ENCODE measurements at regions not wholly inside any gene's neighbourhood (a gene's known extent, or its start where the extent isn't known, plus 50 kb on each side); places are given as distances from the start of the nearest gene placed in this dataset.

DNA sequence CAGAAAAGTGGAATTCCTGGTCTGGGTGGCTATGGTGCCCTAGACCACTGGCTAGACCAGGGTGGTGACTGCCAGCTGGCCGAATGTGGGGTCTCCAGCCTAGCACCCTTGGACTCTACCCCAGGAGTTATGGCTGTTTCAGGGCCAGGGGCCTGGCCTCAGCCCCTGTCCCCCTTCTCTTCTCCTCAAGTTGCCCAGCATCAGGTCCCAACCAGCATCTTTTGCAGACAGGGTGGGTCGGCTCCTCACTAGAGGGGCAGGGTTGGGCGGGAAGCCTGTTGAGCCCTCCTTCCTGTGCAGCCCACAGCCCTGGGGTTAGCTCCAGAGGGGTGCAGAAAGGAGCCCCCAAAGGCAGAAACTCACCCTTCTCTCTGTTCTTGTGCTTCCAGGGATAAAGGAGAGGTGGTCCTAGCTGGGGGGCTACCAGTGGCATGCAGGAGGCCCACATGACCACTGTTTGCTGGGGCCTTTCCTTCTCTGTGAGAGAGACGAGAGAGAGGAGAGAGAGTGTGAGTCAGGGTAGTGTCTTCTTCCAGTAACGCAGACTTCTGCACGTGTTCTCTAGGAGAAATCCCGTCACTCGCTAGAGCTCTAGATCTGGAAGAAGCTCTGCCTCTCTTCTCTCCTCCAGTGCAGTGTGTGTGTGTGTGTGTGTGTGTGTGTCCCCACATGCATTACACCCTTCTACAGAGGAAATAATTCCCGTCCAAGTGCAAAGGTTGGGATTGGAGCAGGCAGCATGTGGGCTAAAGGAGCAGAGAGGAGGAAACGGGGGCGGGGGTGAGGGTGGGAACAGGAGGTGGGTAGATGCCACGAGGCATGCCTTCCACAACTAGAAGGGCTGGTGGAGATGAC is 209.4 kb downstream of the SEC14L1 start:
- H3K27me3 ChIP-seq (ENCODE audit: control insufficient read depth, insufficient read depth, low read length): no peaks in the 10 kb centered on the region
- peaks cover 4% of the 10 kb centered on the region; the same call in 1 of the 2 replicates for H3K9me3 ChIP-seq (ENCODE audit: control insufficient read depth, insufficient read depth, low read length)
- peak overlapping the region; percentile 47 for H3K27ac ChIP-seq (ENCODE audit: low read depth, low read length)
- H3K4me3 ChIP-seq (ENCODE audit: low read depth, low read length): no peak overlapping the region
- ChIA-PET CTCF (no interaction called here), POLR2A (no interaction called here)
- no peak for TF ChIP-seq CTCF (IDR thresholded peaks at IDR 0.05; ENCODE audit: low read depth, low read length)
- DNase-seq (ENCODE audit: low read depth, low spot score): no peak

GRCh38 chr17:77352441-77352840 is 211.7 kb downstream of the SEC14L1 start:
- ChIA-PET CTCF (no interaction called here), POLR2A (no interaction called here)
- no peak for DNase-seq (ENCODE audit: low read depth, low spot score)
- Histone ChIP-seq H3K27ac (ENCODE audit: low read depth, low read length) (no peak overlapping the region), H3K27me3 (ENCODE audit: control insufficient read depth, insufficient read depth, low read length) (no peaks in the 10 kb centered on the region), H3K4me3 (ENCODE audit: low read depth, low read length) (no peak overlapping the region), H3K9me3 (ENCODE audit: control insufficient read depth, insufficient read depth, low read length) (no peaks in the 10 kb centered on the region; the same call in 1 of the 2 replicates)
- no peak for TF ChIP-seq CTCF (IDR thresholded peaks at IDR 0.05; ENCODE audit: low read depth, low read length)

DNA sequence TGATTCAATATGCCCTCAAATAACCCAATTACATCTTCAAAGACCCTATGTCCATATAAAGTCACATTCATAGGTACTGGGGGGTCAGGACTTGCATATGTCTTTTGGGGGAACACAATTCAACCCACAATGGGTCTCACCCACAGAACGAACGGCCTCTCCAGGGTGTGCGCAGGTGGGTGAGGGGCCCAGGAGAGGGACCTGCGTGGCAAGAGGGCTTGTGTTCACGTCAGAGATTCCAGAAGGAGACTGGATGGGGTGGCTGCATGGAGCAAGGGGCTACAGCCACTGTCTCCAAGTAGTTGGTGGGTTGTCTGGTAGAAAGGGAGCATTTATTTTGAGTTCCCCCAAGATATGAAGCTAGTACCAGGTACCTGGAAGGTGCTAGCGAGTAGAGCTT is 212.2 kb downstream of the SEC14L1 start:
- DNase-seq (ENCODE audit: low read depth, low spot score): no peak
- no peaks in the 10 kb centered on the region for H3K27me3 ChIP-seq (ENCODE audit: control insufficient read depth, insufficient read depth, low read length)
- H3K4me3 ChIP-seq (ENCODE audit: low read depth, low read length): no peak overlapping the region
- peak overlapping the region; percentile 39 for H3K27ac ChIP-seq (ENCODE audit: low read depth, low read length)
- no peak for TF ChIP-seq CTCF (IDR thresholded peaks at IDR 0.05; ENCODE audit: low read depth, low read length)
- CTCF ChIA-PET: interaction anchor here (2.3 kb wide), 1 partner anchor 22 kb away, joined by 11 read pairs; no protein-coding TSS in a partner anchor
- no peaks in the 10 kb centered on the region; the same call in 1 of the 2 replicates for H3K9me3 ChIP-seq (ENCODE audit: control insufficient read depth, insufficient read depth, low read length)
- POLR2A ChIA-PET: no interaction called here

DNA sequence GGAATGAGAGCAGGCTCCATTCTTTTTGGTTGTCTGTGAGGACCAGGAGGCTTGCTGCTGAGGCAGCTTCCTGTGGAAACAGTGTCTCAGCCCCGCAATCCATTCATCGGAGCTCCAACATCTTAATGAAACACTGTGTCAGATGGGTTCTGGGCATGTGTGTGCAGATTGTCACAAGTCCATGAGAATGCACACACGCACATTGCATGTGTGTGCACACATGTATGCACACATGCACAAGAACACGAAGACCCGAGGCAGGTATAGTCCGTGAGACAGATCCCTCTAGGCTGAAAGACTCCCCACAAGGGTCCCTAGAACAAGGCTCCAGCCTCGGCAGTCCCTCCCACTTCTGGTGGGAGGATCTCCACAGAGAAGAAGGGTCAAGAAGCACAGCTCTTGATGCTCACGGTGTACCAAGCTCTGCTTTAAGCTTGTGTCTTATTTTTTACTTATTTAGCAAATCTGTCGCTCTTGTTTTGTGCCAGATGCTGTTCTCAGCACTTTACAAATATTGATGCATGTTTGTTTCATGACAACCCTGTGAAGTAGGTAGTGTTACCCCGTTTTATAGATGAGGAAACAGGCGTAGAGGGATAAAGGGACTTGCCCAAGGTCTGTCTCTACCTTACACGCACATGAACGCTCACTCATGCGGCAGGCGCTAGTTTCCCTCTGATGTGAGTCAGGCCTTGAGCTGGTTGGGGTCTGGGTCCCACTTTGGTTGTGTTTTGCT is 213.1 kb downstream of the SEC14L1 start:
- ChIA-PET CTCF (interaction anchor here (1.2 to 2.3 kb wide), 2 partner anchors 23 to 76 kb away, joined by 4 to 11 read pairs; no protein-coding TSS in a partner anchor), POLR2A (interaction anchor here (1.5 to 2.5 kb wide), 5 partner anchors 13 to 71 kb away, joined by 3 to 10 read pairs (median 9); no protein-coding TSS in a partner anchor)
- no peak for DNase-seq (ENCODE audit: low read depth, low spot score)

More for the DNA sequence above, 213.1 kb downstream of the SEC14L1 start:
- Histone ChIP-seq H3K4me3 (ENCODE audit: low read depth, low read length) (no peak overlapping the region), H3K9me3 (ENCODE audit: control insufficient read depth, insufficient read depth, low read length) (no peaks in the 10 kb centered on the region; the same call in 1 of the 2 replicates), H3K27me3 (ENCODE audit: control insufficient read depth, insufficient read depth, low read length) (no peaks in the 10 kb centered on the region), H3K27ac (ENCODE audit: low read depth, low read length) (peak overlapping the region; percentile 98)
- TF ChIP-seq CTCF (IDR thresholded peaks at IDR 0.05; ENCODE audit: low read depth, low read length): no peak
